HG03558 (cell line): ENCODE measurements at regions not wholly inside any gene's neighbourhood (a gene's known extent, or its start where the extent isn't known, plus 50 kb on each side); places are given as distances from the start of the nearest gene placed in this dataset.

Source experiments
- ATAC-seq: cut with Tn5 transposase; IDR thresholded peaks from one replicate; pipeline ENCODE4 v1.9.1; 2021; ENCODE audit warnings: moderate number of reproducible peaks; ENCODE audit not compliant: unreplicated experiment; ENCODE audit errors: extremely low read depth

DNA sequence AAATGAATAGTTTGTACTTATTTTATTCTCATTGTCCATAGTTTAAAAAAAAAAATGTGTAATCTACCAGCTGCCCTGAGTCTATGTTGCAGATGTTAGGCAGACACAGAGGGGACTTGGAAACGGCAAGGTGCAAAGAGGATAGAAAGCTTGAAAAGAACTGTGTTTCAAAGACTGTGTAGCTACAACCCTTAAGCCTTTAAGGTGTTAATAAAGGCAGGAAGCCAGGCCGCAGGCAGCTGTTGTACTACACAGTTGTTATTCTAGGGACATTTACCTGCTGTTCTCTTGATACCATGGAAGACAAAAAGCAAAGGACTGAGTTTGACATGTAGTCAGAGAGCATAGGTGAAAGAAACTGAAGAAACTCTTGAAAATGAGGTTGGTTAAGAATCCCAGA lies 440.0 kb downstream of the TUSC7 start:
- ATAC-seq = no peak

DNA sequence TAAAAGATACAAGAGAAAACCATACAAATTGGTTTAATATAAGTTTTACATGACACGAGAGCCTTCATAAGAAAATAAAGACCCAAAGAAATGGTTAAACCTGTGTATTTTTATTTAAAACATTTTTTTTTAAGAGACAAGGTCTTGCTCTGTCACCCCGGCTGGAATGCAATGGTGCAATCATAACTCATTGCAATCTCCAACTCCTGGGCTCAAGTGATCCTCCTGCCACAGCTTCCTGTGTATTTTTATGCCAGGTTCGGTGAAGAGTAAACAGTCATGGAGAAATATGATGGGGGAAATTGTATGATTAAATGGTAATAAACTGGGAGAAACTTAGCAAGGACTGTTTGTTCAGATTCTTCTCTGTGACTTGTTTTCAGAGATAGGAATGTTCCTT lies 441.0 kb downstream of the TUSC7 start:
- ATAC-seq = no peak

DNA sequence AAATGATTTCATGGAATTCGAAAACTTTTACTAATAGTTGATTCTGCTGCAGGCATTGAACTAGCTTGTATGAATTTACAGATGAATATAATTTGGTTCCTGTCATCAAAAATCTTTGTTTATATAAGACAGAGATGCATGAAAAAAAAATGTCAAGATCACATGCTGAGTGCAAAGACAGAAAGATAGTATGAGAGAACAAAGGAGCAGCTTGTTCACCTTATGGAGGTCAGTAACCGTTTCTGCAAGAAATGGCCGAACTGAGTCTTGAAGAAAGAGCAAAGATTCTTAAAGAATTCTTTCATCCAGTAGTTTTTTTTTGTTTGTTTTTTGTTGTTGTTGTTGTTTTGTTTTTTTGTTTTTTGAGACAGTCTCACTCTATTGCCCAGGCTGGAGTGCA lies 450.6 kb downstream of the TUSC7 start:
- ATAC-seq = no peak

DNA sequence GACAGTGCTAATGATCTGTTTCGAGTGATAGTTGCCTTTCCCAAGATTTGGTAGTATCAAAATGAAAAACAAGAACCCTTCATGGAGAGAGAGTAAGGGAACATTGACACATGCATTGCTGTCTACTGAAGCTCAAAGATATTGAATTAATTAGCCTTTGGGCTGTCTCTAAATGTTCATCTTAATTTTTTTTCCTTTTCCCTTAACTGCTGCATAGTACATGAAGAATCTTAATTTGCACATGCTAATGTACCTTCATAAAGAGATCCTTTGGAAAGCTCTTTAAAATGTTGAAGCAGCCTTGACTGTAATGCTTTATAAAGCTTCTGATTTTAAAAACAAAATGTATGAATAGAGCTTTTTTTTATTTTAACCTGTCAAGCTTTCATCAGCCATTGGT lies 452.2 kb downstream of the TUSC7 start:
- no peak for ATAC-seq

DNA sequence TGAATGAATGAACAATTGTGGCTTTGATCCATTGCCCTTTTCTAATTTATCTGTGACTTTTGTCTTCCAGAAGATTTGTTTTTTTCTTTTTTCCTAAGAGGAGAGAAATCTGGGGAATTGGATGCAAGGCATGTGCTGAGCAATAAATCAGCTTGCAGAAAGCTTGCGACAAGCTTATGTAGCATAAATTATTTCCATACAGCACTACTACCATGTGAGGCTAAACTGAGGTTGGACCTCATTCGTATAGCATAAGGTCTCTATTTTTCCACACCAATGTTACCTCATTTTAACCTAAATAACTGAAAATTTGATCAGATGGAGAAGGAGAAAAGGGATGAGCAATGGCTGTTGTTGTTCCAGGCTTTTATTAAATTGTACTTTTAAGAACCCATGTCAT lies 455.6 kb downstream of the TUSC7 start:
- no peak for ATAC-seq

DNA sequence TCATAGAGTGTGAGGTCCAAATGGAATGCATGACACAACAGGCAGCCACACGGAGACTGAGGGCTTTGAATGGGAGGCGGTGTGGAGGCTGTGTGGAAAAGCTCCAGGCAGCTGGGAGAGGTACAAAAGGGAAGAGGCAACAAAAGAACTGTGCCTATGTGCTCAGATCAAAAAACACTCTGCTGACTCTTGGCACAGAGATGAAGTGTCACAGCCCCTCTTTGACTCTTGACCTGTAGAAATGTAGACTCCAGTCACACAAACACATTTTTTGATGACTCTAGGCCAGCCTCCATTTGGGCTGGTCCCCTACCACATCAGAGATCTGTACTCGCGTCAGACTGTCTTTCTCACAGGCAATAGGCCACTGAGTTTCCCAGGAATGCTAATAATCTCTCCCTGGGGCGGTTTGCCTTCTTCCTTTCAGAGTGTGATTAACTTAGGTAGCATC lies 456.0 kb downstream of the TUSC7 start:
- ATAC-seq = no peak

DNA sequence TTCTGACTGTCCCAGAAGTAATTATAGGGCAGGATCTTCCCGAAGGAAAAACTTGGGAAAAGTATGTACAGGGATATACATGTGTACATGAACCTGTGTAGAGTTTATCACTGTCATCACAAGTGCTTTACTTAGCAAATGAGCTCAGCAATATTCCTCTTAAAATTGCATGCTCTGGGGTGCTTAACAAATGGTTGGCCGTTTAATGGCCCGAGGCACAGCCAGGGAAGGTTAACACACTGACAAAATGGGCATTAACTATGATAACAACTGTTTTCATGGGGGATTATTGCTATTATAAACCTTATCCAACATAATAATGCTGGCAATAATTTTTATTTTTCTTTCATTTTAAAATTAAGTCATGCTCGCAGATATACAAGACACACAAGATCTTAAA lies 459.3 kb downstream of the TUSC7 start:
- no peak for ATAC-seq

DNA sequence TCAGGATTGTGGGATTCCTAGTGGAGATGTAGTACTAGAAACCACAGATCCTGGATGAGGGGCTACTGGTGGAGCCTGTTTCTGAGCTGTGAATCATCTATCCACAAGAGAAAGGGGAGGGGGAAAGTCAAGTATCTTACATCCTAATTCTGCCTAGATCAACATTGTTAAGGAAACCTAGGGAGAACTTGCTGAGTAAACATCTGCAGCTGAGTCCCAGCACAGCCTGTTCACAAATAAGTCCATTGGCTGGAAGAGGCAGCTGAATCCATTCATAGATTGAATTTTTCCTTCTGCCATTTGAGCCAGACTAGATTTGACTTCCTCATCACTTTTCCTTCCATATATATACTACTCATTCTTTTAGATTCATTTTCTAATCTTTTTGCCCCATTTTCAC lies 460.5 kb downstream of the TUSC7 start:
- no peak for ATAC-seq

DNA sequence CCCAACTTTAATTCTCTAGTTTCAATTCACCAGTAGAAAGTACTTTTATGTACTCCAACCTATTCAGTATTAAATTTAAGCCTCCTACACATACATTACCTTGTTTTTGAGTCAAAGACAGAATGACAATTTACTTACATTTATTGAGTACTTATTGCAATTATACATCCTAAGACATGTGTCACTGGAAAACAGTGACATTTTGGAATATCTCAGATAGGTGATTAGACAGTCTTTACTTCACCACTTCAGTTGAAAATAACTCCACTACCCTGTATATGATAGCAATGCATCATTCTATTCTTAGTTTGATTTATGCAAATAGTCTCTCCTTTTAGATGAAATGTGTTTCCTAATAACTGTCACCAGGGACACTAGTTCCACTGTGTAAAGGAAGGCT lies 461.5 kb downstream of the TUSC7 start:
- ATAC-seq = no peak

DNA sequence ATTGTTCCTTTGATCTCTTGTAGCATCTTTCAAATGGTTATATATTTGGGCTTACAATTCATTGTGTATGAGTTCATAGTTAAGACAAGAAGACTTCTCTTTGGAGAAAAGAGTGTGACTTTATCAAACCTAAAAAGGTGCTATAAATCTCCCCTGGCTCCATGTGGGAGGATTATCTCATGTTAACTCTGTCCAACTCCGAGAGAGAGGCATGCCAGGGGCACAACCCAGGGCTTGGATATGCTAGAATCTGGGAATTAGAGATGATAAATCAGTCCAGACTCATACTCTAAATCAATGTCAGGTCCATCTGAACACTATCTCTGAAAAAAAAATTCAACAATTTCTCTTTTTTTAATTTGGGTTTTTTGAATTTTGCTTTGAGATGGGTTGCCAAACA lies 462.8 kb downstream of the TUSC7 start:
- ATAC-seq = no peak

DNA sequence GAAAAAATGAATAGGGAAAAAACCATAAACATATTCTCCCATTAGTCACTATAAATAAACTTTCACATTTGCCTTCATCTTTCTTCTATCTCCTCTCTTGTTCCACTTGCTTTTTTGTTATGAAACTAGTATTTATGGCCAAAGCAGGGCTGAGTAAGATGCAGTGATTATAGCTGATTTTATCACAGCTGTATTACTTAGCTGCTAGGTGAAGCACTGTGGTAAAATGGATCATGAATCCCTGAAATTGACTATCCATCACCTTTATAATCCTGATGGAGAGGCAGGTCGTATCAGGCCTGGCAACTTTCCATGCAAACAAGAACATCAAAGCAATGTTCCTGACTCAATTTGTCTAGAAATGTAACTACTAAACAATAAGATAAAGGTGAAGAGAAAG lies 471.6 kb downstream of the TUSC7 start:
- ATAC-seq = no peak

DNA sequence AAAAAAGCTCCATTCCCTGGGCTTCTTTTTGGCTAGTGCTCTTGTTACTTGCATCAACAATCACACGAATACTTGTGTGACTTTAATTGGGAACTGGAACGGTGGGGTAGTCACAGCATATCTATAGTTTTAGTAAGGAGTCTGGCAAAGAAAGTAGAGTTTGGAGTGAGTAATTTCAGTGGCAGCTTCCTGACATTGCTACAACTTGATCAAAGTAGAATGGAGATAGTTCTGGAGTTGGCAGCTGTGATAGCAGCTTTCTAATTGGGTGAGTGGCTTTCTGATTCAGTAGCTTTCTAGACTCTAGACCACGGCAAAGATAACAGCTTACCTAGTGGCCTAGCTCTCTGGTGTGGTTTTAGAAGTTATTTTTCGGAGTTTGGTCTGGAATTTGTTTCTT lies 475.0 kb downstream of the TUSC7 start:
- no peak for ATAC-seq

DNA sequence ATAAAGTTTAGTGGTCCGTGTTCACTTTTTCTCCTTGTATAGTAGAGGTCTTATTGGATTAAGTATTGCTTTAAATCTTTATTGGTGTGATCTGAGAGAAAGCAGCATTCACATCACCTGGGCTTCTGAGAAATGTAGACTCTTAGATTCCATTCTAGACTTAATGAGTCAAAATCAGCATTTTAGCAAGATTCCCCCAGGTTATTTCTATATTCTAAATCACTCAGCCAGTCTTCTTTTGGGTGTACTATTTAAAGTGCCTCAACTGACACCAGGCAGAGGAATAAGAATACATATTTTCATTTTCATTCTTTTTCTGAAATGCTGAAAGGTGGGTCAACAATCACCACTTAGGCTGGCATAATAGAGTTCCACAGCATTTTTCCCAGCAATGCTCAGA lies 481.7 kb downstream of the TUSC7 start:
- ATAC-seq = no peak

DNA sequence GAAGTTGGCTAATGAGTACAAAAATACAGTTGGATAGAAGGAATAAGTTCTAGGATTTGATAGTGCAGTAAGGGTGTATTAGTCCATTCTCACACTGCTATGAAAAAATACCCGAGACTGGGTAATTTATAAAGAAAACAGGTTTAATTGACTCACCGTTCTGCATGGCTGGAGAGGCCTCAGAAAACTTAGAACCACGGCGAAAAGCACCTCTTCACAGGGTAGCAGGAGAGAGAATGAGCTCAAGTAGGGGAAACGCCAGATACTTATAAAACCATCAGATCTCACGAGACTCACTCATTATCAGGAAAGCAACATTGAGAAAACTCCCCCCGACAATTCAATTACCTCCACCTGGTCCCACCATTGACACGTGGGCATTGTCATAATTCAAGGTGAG lies 483.3 kb downstream of the TUSC7 start:
- no peak for ATAC-seq

DNA sequence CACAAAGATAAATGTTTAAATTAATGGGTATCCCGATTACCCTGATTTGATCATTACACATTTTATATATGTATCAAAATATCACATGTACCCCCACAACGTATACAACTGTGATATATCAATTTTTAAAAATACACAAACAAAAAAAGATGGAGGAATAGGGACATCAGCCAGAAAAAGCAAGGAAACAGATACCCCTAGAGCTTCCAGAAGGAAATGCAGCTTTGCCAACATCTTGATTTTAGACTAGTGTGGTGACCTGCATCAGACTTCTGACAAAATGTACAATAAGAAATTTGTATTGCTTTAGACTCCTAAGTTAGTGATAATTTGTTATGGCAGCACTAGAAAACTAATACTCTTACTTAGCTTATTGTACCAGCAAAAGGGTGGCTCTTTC lies 483.8 kb downstream of the TUSC7 start:
- ATAC-seq = no peak

DNA sequence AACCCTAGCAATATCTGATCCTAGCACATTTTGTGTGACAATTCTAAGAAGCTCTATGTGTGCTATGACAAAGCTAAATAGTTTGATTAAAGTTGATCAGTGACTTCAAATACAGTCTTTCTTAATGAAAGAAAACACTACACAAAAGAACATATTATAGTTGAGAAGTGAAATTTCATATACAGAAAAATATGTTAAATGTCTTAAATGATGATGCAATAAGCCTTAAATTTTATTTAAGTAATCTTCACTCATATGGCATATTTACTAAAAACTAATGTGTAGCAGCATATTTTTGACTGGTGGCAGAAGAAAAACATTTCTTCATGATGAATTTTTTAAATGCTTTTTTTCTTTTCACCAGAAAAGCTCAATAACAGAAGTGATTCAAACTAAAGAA lies 485.5 kb downstream of the TUSC7 start:
- no peak for ATAC-seq

DNA sequence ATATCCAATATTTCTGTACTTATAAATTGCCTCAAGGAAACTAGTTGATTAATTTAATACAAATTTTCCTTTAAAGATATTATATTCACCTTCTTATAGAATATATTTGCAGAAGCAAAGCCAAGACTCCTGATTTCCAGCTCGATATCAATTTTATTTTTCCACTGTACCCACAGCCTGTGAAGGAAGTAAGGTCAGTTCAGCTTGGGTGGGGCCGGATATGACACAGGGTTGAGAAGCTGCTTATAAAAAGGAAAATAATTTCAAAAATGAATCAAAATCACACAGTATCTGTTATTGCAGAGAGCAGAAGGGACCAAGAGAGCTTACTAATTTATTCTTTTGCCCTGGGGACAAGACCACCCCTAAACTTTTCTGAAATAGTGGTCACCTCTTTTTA lies 491.4 kb downstream of the TUSC7 start:
- no peak for ATAC-seq

DNA sequence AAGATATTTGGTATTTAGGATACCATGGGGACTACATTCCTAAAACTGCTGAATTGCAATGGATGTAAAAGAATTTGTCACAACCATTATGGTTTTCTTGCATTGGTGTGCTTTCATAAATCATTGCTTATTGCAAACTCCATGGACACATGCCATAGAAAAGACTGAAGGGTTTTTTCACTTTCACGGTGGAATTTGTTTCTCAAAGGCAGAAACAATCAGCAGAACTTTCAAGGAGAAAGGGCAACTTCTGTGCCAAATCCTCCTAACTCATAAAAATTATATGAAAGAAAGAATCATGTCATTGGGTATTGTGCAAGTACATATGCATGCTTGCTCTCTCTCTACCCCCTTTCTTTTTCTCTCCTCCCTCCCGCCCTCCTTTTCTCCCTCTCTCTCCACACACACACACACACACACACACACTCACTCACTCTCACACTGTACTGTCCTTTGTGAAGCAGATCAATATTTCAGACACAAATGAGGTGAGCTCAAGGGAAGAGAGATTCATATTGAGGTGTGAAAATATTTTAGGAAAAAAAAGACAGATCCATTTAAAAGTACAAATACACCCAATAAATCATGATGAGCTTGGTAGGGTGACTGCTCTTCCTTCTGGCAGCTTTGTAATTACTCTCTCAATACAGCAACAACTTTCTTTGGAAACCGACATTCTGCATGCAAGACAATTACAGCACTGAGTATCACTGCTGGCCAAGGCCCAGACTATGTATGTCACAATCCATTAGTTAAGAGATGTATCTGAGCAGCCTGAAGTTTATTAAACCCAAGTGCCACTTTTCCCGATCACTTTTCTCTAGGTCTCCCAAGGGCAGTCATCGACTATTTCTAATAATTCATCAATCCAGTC lies 492.6 kb downstream of the TUSC7 start:
- no peak for ATAC-seq

DNA sequence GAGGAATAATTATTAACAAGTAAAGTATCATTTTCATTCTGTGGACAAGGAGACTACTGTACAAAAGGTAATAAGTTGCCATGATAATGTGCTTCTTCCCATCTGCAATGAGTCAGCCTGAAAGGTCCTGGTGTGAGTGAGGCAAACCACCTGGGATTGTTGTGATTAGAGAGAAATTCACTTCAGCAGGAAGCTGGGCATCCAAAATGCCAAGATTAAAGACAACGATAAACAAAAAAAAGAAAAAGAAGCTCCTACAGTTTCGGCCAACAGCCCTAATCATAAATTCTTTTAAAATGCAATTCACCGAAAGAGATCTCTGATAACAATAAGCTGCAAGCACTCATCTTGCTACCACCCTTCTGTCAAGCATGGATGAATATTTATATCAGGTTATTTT lies 507.8 kb downstream of the TUSC7 start:
- ATAC-seq = no peak

DNA sequence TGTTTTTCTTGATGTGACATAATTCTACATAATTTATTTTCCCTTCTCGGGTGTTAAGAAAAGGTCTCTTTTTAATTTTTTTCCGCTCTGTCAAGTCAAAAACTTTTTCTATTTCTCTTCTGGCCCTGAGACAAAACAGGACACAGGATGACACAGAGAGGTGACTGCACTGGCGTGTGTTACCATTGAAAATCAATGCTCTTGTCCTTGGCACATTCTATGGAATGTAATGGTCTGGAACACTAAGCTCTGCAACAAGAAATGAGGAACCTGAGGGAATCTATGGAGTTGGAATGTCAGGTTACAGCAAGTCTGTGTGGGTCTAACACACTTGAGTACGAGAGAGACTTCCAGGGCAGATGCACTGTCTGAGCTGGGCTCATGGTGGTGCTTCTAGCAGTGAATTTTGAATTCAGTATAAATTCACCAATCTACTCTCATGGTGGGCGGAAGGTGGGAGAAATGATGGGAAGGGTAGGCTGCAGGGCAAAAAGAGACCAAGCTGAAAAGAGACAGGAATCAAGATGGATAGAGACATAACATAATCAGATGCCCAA lies 508.3 kb downstream of the TUSC7 start:
- ATAC-seq = no peak

DNA sequence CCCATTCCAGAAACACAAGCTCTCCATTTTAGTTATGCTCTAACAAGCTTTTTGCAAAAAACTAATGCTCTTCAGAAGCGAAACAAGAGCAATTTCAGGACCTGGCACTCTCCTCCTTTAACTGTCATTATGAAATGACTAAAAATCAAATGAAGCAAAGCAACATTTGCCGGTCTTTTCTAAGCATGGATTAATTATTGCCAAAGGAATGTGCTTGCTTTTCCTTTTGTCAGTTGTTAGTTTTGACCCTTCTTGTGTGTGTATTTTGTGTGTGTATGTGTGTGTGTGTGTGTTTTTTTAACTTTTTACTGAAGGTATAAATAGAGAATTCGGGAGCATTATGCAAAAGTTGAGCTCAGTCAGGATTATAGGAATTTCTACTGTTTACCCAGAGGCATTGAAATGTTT lies 509.1 kb downstream of the TUSC7 start:
- ATAC-seq = no peak

DNA sequence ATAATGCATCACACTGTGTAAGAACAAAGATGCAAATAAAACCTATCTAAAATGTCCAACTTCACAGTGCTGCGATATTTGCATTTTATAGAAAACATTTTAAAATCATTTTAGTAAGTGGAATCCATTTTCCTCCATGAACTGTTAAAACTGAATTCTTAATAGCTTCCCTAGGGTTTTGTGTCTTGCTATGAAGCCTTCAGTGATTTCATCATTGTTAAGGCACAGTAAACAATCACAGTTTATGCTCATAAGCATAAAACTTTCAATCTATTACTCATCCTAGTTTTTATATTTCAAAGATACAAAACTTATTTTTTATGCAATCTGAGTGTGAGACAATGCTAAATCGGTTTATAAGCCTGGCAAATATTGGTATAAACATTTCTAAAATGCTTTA lies 509.7 kb downstream of the TUSC7 start:
- no peak for ATAC-seq
